T-cell (primary cell): ENCODE measurements at regions not wholly inside any gene's neighbourhood (a gene's known extent, or its start where the extent isn't known, plus 50 kb on each side); places are given as distances from the start of the nearest gene placed in this dataset.
"Not testable (repeated sequence)": the region's sequence is repeated elsewhere in the genome, so short reads cannot be mapped to it uniquely, and the experiment has no call there.

Experiments used
- ATAC-seq, 4 experiments: fragments of 200-7000 bp in 3 of 4; fragments of 150-1000 bp in 1 of 4; cut with Tn5 transposase; replicated peaks in 1 of 4; 1 replicate in 3 of 4; 2 replicates in 1 of 4; pipeline ENCODE4 v1.10.0; 2021; ENCODE audit warnings: moderate library complexity in 3 of 4, mild to moderate bottlenecking in 2 of 4, moderate number of reproducible peaks in 1 of 4
- CTCF ChIA-PET, 2 donors: fragments of 300-600 bp; sonication (Branson Sonifier 250); formaldehyde crosslinking; loops; one replicate each; lab custom pipeline; 2022; ENCODE audit warnings: antibody characterized with exemption in 2 of 2; lab: Charles Lee
- POLR2A ChIA-PET, 2 donors: fragments of 300-600 bp; sonication (Branson Sonifier 250); formaldehyde crosslinking; loops; one replicate each; lab custom pipeline; 2022; ENCODE audit warnings: antibody characterized with exemption in 2 of 2; lab: Charles Lee
- DNase-seq, 35 experiments: peaks; one replicate each; pipeline versions ENCODE4 v3.0.0 to v3.0.0-alpha.2; 2013 to 2023
- H3K27ac ChIP-seq: one replicate; pipeline ENCODE4 v1.5.1; 2013; ENCODE audit warnings: low read length
- H3K27me3 ChIP-seq, 2 experiments: replicated peaks in 1 of 2; 1 replicate in 1 of 2; 2 replicates in 1 of 2; pipeline versions ENCODE4 v1.6.1 to v1.7.0; 2013; ENCODE audit warnings: low read length in 1 of 2, mixed read lengths in 1 of 2; ENCODE audit not compliant: control insufficient read depth in 2 of 2, insufficient read depth in 2 of 2; ENCODE audit errors: extremely low read depth in 1 of 2
- H3K36me3 ChIP-seq, 2 donors: 1 replicate in 1 of 2; 2 replicates in 1 of 2; pipeline versions ENCODE4 v1.6.1 to v1.7.0; 2013; ENCODE audit warnings: low read length in 1 of 2; ENCODE audit not compliant: control insufficient read depth in 2 of 2, insufficient read depth in 1 of 2; ENCODE audit errors: extremely low read depth in 1 of 2
- H3K4me1 ChIP-seq, 2 experiments: 1 replicate in 1 of 2; 2 replicates in 1 of 2; pipeline versions ENCODE4 v1.6.1 to v1.7.0; 2013; ENCODE audit warnings: low read length in 2 of 2, mixed read lengths in 1 of 2; ENCODE audit not compliant: insufficient read depth in 2 of 2, control insufficient read depth in 1 of 2; ENCODE audit errors: extremely low read depth in 1 of 2
- H3K4me3 ChIP-seq, 2 donors: 1 replicate in 1 of 2; 2 replicates in 1 of 2; pipeline versions ENCODE4 v1.5.1 to v1.7.0; 2013; ENCODE audit warnings: mild to moderate bottlenecking in 2 of 2, low read length in 1 of 2, moderate library complexity in 1 of 2; ENCODE audit not compliant: control insufficient read depth in 1 of 2; ENCODE audit errors: extremely low read depth in 1 of 2
- H3K9me3 ChIP-seq: 2 replicates; pipeline ENCODE4 v1.7.0; 2013
- H3K27ac Mint-ChIP-seq, 2 donors: one replicate each; pipeline ENCODE4 v1.8.0; 2020 to 2021; ENCODE audit warnings: mild to moderate bottlenecking in 2 of 2, mixed read lengths in 2 of 2
- H3K27me3 Mint-ChIP-seq, 2 donors: one replicate each; pipeline ENCODE4 v1.8.0; 2021 to 2022; ENCODE audit warnings: mixed read lengths in 2 of 2
- H3K36me3 Mint-ChIP-seq: one replicate; pipeline ENCODE4 v1.8.0; 2021; ENCODE audit warnings: mixed read lengths
- H3K4me1 Mint-ChIP-seq, 3 donors: one replicate each; pipeline ENCODE4 v1.8.0; 2020 to 2022; ENCODE audit warnings: mixed read lengths in 3 of 3, mild to moderate bottlenecking in 1 of 3
- H3K4me3 Mint-ChIP-seq, 3 donors: one replicate each; pipeline ENCODE4 v1.8.0; 2020 to 2022; ENCODE audit warnings: mild to moderate bottlenecking in 3 of 3, mixed read lengths in 3 of 3, moderate library complexity in 3 of 3
- H3K9me3 Mint-ChIP-seq, 3 donors: one replicate each; pipeline ENCODE4 v1.8.0; 2020 to 2022; ENCODE audit warnings: mixed read lengths in 3 of 3
- WGBS: methylation state at CpG from one replicate; pipeline ENCODE4 v1.1.5; 2013; ENCODE audit warnings: missing lambda C conversion rate; ENCODE audit not compliant: insufficient coverage; 5-methylcytosine and 5-hydroxymethylcytosine counted together

- ATAC-seq, H3K27ac Mint-ChIP-seq, H3K27me3 Mint-ChIP-seq, H3K4me1 Mint-ChIP-seq, H3K36me3 Mint-ChIP-seq, DNase-seq, H3K4me3 Mint-ChIP-seq, CTCF ChIA-PET, H3K4me1 ChIP-seq, POLR2A ChIA-PET, H3K9me3 ChIP-seq, H3K4me3 ChIP-seq, H3K27ac ChIP-seq, H3K27me3 ChIP-seq, H3K36me3 ChIP-seq: not testable (repeated sequence)
- 100% methylated on average over 1 of the region's 3 CpGs for WGBS
- H3K9me3 Mint-ChIP-seq, result peaks cover 0 to 24% (median 17%) of the 10 kb centered on the region in 3 donors
Measured at GRCh38 chr2:199033761-199034160, 424.0 kb downstream of the SATB2 start.

GRCh38 chr2:199025146-199025545, 432.6 kb downstream of the SATB2 start:
- Mint-ChIP-seq H3K4me3 (no peak overlapping the region), H3K27me3 (no peaks in the 10 kb centered on the region), H3K9me3 (peaks cover 2 to 7% (median 6%) of the 10 kb centered on the region in 3 donors), H3K36me3 (no peaks in the 10 kb centered on the region), H3K27ac (no peak overlapping the region), H3K4me1 (no peaks in the 10 kb centered on the region)
- DNase-seq (no peak), ATAC-seq (no peak)
- no CpG with 5 or more reads among the region's 3 CpGs for WGBS
- Histone ChIP-seq H3K9me3 (no peaks in the 10 kb centered on the region), H3K27ac (no peak overlapping the region), H3K36me3 (no peaks in the 10 kb centered on the region), H3K4me1 (no peaks in the 10 kb centered on the region), H3K27me3 (no peaks in the 10 kb centered on the region), H3K4me3 (no peak overlapping the region)
- CTCF ChIA-PET, result interaction anchor here in 1 of 2 donors (0.6 kb wide), 2 partner anchors 17 to 70 kb away, joined by 7 to 13 read pairs; no protein-coding TSS in a partner anchor
- POLR2A ChIA-PET, result no interaction called here

GRCh38 chr2:199024224-199024623, 433.5 kb downstream of the SATB2 start:
- Histone ChIP-seq H3K4me3 (no peak overlapping the region), H3K4me1 (no peaks in the 10 kb centered on the region), H3K9me3 (no peaks in the 10 kb centered on the region), H3K27ac (no peak overlapping the region), H3K27me3 (no peaks in the 10 kb centered on the region), H3K36me3 (no peaks in the 10 kb centered on the region)
- Mint-ChIP-seq H3K27ac (no peak overlapping the region), H3K4me3 (no peak overlapping the region), H3K9me3 (peaks cover 0 to 3% (median 2%) of the 10 kb centered on the region in 3 donors), H3K27me3 (no peaks in the 10 kb centered on the region), H3K36me3 (no peaks in the 10 kb centered on the region), H3K4me1 (no peaks in the 10 kb centered on the region)
- DNase-seq (no peak), ATAC-seq (no peak)
- CTCF ChIA-PET, result no interaction called here
- POLR2A ChIA-PET, result no interaction called here

- Histone ChIP-seq H3K27ac (no peak overlapping the region), H3K4me3 (no peak overlapping the region), H3K36me3 (no peaks in the 10 kb centered on the region), H3K27me3 (no peaks in the 10 kb centered on the region), H3K9me3 (no peaks in the 10 kb centered on the region), H3K4me1 (no peaks in the 10 kb centered on the region)
- DNase-seq (no peak), ATAC-seq (no peak)
- ChIA-PET CTCF (no interaction called here), POLR2A (no interaction called here)
- H3K27ac Mint-ChIP-seq, result no peak overlapping the region
- H3K4me1 Mint-ChIP-seq, result no peaks in the 10 kb centered on the region
- no peak overlapping the region for H3K4me3 Mint-ChIP-seq
- no peaks in the 10 kb centered on the region for H3K9me3 Mint-ChIP-seq
- H3K36me3 Mint-ChIP-seq, result no peaks in the 10 kb centered on the region
- WGBS, result no CpG with 5 or more reads among the region's 4 CpGs
- no peaks in the 10 kb centered on the region for H3K27me3 Mint-ChIP-seq
Measured at GRCh38 chr2:199019898-199020507, 437.7 kb downstream of the SATB2 start.

GRCh38 chr2:199018826-199019225, 438.9 kb downstream of the SATB2 start:
- ChIA-PET CTCF (no interaction called here), POLR2A (no interaction called here)
- no peak for ATAC-seq
- Mint-ChIP-seq H3K9me3 (no peaks in the 10 kb centered on the region), H3K4me1 (no peaks in the 10 kb centered on the region), H3K27ac (no peak overlapping the region), H3K36me3 (no peaks in the 10 kb centered on the region), H3K4me3 (no peak overlapping the region), H3K27me3 (no peaks in the 10 kb centered on the region)
- Histone ChIP-seq H3K27ac (no peak overlapping the region), H3K9me3 (no peaks in the 10 kb centered on the region), H3K4me1 (no peaks in the 10 kb centered on the region), H3K27me3 (no peaks in the 10 kb centered on the region), H3K36me3 (no peaks in the 10 kb centered on the region), H3K4me3 (no peak overlapping the region)
- no peak for DNase-seq
- no CpG with 5 or more reads among the region's 1 CpG for WGBS

GRCh38 chr2:199015072-199015471, 442.7 kb downstream of the SATB2 start:
- peaks cover 0 to 5% of the 10 kb centered on the region in 2 experiments for H3K27me3 ChIP-seq
- ChIA-PET POLR2A (no interaction called here), CTCF (no interaction called here)
- Mint-ChIP-seq H3K27me3 (no peaks in the 10 kb centered on the region), H3K27ac (no peak overlapping the region), H3K9me3 (no peaks in the 10 kb centered on the region), H3K4me1 (no peaks in the 10 kb centered on the region), H3K36me3 (no peaks in the 10 kb centered on the region), H3K4me3 (no peak overlapping the region)
- H3K36me3 ChIP-seq, result no peaks in the 10 kb centered on the region
- H3K27ac ChIP-seq, result no peak overlapping the region
- H3K4me1 ChIP-seq, result no peaks in the 10 kb centered on the region
- DNase-seq (no peak), ATAC-seq (no peak)
- H3K4me3 ChIP-seq, result no peak overlapping the region
- no peaks in the 10 kb centered on the region for H3K9me3 ChIP-seq

GRCh38 chr2:199014226-199014625, 443.5 kb downstream of the SATB2 start:
- H3K4me3 Mint-ChIP-seq, result no peak overlapping the region
- Histone ChIP-seq H3K36me3 (no peaks in the 10 kb centered on the region), H3K4me3 (no peak overlapping the region), H3K27me3 (peaks cover 0 to 5% of the 10 kb centered on the region in 2 experiments), H3K9me3 (no peaks in the 10 kb centered on the region), H3K27ac (no peak overlapping the region), H3K4me1 (no peaks in the 10 kb centered on the region)
- H3K4me1 Mint-ChIP-seq, result no peaks in the 10 kb centered on the region
- H3K9me3 Mint-ChIP-seq, result no peaks in the 10 kb centered on the region
- H3K27me3 Mint-ChIP-seq, result no peaks in the 10 kb centered on the region
- ChIA-PET CTCF (no interaction called here), POLR2A (no interaction called here)
- H3K36me3 Mint-ChIP-seq, result no peaks in the 10 kb centered on the region
- DNase-seq (no peak), ATAC-seq (no peak)
- no peak overlapping the region for H3K27ac Mint-ChIP-seq
- 77% methylated on average over 2 of the region's 3 CpGs for WGBS
